ENCODE measurements at regions not wholly inside any gene's neighbourhood (a gene's known extent, or its start where the extent isn't known, plus 50 kb on each side); places are given as distances from the start of the nearest gene placed in this dataset.
"Not testable (repeated sequence)": the region's sequence is repeated elsewhere in the genome, so short reads cannot be mapped to it uniquely, and the experiment has no call there.

DNA sequence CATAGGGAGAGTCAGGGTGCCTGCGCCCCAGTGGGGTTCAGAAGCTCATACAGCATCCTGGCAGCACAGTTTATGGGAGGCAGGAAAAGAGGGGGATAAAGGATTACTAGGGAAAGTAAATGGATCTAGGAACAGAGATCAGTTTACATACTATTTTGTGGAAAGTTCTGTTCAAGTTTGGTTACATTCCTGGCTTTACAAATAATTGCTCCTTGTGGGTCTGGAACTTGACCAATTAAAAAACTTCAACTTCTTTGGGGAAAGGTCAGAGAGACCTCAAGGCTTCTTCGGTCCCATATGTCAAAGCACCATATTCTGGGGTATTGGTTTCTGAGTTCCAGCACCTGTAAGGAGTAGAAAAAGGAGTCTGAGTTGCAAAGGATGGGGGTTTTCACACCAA lies 64.1 kb downstream of the ZDHHC19 start:
- no peak for DNase-seq

DNA sequence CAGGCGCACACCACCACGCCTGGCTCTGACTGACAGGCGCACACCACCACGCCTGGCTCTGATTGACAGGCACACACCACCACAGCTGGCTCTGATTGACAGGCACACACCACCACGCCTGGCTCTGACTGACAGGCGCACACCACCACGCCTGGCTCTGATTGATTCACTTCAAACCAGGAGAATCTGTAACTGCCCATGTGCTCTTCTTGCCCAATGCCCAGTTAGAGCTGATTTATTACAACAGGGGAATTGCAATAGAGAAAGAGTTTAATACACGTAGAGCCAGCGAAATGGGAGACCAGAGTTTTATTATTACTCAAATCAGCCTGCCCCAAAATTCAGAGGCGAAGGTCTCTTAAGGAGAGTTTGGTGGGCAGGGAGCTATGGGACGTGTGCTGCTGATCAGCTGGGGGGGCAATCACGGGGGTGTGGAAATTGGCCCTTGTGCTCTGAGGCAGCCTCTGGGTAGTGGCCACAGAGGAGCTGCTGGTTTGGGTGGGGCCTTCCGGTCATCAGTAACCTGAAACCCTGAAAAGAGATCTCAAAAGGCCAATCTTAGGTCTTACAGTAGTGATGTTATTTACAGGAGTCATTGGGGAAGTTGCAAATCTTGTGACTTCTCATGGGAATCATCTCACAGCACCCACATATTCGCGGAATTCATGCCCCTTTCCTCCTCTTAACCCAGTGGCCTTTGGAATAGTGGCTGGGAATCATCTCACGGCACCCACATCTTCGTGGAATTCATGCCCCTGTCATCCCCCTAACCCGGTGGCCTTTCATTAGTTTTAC lies 63.8 kb upstream of the TFRC start:
- no peak for DNase-seq

DNA sequence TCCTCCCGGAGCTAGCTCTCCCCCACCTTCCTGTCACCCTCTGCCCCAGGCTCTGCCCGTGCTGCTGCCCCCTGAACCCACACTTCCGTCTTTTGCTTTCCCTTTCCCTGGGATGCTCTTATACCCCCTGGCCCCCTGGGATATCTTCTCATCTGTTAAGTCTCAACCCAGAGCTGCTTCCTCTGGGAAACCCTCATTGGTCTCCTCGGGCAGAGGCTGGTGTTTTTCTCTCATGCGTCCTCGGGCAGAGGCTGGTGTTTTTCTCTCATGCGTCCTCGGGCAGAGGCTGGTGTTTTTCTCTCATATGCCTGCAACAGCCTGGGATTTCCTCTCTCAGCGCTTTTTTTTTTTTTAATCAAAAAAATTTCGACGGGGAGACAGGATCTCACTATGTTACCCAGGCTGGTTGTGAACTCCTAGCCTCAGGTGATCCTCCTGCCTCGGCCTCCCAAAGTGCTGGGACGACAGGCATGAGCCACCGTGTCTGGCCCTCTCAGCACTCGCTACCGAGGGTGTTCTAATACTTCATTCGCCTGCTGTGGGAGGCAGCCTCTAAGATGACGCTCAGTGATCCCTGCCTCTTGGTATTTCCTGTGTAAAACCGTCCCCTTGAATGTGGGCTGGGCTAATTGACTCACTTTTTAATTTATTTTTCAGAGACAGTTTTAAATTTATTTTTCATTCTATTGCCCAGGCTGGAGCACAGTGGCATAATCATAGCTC lies 62.7 kb upstream of the TFRC start:
- DNase-seq, result peak; percentile 88

DNA sequence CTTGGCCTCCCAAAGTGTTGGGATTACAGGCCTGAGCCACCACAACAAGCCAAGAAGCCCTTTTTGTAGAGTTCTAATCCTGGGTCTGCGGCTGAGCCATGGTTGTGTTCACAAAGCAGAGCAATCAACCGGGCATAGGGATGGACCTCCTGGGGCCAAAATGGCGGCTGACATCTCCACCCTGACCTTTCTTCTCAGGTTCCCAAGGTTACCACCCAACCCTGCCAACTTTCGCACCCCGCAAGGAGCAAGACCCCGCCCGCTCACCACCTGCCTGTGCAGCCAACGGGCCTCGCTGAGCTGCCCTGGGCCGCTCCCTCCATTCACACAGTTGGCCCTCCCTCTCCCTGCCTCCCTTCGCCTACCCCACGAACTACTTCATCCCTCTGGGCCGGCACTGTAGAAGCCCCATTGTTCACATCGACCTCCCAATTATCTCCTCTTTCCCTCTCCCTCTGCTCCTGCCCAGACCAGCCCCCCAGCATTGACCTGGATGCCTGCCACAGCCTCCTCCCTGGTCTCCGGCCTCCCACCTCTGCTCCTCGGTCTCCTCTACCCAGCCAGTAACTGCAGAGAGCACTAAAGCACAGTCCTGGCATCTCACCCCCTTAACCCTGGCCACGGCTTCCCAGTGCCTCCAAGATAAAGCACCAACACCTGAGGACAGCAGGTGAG lies 62.0 kb upstream of the TFRC start:
- DNase-seq, result no peak

DNA sequence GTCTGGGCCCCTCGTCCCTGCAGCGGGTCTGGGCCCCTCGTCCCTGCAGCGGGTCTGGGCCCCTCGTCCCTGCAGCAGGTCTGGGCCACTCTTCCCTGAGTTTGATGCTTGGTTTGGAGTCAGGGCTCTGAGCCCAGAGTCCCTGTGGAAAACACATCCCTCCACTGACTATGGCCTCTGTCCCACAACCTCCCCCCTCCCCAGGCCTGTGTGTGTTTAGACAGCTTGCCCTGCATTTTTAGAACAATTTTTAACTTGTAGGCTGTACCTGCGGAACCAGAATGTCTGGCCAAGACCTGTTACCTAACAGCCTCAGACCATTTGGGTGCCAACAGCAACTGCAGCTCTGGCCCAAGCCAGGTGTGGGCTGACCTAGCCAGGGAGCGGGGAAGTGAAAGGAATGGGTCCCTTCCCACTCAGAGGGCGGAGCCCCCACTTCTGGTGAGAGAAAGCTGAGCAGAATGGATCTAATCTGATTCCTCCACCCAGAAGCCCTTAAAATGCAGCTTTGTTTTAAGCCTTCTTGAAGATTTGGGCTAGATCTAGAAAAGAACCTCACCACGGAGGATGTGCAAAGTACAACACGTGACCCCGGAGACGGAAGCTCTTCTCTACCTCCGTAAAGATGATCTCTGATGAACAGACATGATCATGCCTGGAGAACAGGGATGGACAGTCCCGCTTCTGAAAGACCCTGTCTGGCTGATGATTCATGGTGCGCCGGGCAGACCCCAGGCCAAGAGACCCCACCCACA lies 60.5 kb upstream of the TFRC start:
- no peak for DNase-seq

DNA sequence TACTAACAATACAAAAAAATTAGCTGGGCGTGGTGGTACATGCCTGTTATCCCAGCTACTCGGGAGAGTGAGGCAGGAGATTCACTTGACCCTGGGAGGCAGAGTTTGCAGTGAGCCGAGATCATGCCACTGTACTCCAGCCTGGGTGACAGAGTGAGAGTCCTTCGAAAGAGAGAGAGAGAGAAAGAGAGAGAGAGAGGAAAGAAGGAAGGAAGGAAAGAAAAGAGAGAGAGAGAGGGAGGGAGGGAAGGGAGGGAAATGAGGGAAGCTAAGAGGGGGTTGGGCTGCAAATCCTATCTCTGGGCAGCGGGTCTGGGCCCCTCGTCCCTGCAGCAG lies 59.9 kb upstream of the TFRC start:
- no peak for DNase-seq

DNA sequence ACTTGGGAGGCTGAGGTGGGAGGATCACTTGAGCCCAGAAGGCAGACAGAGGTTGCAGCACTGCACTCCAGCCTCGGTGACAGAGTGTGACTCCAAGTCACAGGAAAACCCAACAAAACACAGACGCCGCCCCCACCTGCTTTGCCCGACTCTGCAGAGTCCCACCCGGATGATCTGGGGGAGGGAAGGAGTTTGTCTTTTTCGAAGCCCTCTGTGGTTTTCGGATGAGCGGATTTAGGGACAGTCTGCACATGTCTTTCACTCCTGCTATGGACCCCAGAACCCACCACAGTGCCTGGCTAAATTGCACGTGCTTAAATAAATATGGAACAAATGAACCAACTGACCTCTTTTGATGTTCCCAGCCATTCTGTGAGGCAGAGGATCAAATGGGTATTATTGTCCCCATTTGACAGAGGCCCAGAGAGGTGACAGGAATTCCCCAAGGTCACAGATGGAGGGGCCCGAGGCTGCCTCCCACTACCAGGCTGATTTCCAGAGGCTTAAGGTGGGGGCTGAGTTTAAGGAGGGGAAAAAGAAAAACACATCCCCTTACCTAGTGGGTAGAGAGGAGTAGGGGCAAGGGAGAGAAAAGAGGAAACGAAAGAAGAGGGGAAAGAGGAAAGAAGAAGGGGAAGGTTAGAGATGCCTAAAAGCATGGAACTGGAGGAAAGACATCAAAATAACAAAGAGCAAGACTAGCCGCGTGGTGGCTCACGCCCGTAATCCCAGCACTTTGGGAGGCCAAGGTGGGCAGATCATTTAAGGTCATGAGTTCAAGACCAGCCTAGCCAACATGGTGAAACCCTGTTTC lies 59.4 kb upstream of the TFRC start:
- no peak for DNase-seq

DNA sequence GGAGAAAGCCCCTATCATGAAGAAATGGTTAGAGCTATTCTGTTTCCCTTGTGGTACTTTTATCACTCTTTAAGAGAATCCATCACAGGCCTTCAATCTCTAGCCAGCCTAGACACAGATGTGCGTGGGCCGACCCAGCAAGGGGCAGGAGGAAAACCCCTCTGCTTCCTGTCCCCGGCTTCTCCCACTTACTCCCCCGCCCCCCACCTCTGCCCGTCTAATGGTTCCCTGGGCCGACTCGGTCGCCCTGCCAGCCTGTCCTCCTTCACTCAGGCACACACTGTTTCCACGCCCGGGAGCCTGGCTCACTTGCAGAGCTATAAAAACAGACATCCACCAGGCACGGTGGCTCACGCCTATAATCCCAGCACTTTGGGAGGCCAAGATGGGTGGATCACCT lies 58.3 kb upstream of the TFRC start:
- no peak for DNase-seq

DNA sequence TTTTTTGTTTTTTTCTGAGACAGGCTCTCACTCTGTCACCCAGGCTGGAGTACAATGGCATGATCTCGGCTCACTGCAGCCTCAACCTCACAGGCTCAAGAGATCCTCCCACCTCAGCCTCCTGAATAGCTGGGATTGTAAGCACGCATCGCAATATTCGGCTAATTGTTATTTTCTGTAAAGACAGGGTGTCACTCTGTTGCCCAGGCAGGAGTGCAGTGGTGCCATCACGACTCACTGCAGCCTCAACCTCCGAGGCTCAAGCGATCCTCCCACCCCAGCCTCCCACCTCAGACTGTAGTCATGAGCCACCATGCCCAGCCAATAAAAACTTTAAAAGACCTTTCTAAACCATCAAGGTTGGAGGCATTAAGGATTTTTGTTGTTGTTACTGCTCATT lies 57.4 kb upstream of the TFRC start:
- DNase-seq, result no peak

DNA sequence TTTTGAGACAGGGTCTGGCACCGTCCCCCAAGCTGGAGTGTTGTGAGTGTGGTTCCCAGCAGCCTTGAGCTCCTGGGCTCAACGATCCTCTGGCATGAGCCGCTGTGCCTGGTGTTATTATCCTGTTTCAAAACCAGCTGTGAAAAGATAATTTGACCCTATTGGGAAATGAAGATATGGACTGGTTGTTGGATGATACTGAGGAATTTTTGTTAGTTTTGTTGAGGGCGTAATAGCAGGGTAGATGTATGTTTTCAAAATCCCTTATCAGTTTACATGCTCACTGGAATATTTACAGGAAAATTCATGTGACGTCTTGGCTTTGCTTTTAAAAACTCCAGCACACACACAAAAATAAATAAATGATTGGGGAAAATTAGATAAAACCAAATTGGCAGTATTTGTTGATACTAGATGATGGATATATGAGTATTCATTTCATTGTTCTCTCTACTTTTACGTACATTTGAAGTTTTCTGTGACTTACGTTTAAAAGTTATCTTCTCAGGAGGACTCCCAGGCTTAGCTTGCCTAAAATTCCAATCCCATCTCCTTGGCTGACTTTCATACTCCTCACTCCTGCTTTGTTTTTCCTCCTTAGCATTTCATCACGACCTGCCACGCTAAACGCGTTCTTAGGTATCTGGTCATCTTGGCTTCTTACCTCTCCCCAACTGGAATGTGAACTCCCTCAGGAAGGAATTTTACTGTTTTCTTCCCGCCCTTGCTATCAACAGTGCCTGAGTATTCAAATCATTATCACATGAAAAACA lies 56.8 kb upstream of the TFRC start:
- DNase-seq, result peak; percentile 51

DNA sequence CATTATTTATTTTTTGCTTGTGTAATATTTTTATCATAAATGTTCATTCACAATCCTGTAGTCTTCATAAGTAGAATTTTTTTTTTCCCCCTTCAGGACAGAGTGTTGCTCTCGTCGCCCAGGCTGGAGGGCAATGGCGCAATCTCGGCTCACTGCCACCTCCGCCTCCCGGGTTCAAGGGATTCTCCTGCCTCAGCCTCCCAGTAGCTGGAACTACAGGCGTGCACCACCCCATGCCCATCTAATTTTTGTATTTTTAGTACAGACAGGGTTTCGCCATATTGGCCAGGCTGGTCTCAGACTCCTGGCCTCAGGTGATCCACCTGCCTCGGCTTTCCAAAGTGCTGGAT lies 54.7 kb upstream of the TFRC start:
- not testable (repeated sequence) for DNase-seq

DNA sequence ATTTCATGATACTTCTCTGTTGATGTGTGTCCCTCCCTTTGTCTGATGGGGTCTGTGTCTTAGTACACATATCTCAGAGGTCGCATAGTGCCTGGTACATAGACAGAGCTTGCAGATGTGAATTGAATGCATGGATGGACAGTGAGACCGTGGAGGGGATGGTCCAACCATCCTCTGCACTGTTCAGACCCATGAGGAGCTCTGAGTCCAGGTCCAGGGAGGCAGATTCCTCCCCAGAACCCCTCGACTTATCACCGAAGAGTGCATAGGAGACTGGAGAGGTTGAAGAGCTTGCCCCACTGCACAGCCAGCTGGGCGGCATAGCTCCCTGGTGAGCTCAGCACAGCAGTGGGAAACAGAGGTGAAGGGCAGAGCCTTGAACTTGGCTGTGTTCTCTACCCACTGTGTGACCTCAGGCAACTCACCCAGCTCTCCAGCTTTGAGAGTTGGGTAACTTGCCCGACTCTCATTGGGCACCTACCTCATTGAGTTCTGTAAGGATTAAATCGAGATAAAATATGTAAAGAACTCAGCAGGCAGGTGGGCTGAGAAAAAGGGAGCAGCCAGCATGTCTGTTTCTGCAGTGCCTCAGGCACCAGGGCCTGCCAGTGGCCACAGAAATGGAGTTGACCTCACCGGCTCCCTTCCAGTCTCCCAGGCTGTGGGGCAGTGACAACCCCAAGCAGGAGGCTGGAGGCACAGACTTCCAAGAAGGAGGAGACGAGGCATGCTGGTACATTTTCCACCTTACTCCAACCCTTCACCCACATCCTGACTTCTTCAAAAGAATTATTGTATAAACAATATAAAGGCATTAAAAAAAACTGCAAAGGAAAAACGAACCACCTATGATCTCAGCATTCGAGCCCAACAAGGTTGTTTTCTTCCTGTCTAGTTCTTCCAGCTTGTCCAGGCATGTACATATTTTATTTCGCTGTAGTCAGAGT lies 54.1 kb upstream of the TFRC start:
- DNase-seq, result peak; percentile 33

DNA sequence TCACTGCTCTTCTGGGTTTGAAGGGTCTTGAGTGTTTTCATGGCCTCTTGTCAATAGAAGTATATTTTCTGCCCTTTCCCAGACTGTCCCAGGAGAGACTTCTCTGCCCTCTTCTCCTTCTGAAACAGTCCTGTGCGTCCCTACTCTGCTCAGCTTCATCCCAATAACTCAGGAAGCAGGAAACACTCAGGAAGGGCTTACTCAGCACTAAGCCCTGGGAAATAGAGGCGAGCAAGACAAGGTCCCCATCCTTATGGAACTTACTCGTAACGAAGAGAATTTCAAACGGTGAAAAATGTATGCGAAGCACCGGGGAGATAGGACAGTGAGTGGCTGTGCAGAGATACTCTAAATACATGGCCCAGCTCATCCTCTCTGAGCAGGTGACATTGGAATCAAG lies 52.8 kb upstream of the TFRC start:
- DNase-seq, result no peak

DNA sequence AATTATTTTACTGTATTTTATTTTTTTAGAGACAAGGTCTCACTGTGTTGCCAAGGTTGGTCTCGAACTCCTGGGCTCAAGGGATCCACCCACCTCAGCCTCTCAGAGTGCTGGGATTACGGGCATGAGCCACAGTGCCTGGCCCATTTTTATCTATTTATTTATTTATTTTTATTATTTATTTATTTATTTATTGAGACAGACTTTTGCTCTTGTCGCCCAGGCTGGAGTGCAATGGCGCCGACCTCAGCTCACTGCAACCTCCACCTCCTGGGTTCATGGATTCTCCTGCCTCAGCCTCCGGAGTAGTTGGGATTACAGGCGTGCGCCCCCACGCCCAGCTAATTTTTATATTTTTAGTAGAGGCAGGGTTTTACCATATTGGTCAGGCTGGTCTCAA lies 52.0 kb upstream of the TFRC start:
- not testable (repeated sequence) for DNase-seq

DNA sequence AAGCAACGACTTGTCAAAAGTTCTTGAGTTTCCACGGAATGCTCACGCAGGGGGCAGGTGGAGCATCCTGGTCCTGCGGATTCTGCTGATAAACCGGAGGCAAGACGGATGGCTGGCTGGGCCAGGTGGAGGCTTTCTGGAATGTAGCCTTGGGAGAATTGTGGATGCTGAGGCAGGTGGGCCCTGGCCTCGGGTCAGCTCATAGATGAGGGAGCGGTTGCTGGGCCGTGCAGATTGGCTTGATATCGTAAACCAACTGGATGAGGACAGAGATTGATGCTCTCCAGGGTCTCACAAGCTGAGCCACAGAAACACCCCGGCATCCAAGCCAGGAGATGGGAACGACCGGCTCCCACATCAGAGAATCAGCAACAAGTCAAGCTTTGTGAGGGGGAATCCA lies 50.0 kb upstream of the TFRC start:
- no peak for DNase-seq

All from EL (cell line).